PC-9 (cell line): ENCODE measurements at regions not wholly inside any gene's neighbourhood (a gene's known extent, or its start where the extent isn't known, plus 50 kb on each side); places are given as distances from the start of the nearest gene placed in this dataset.

Experiments used
- CTCF ChIP-seq: fragments of 200-600 bp; sonication (generic); conservative IDR thresholded peaks from 2 replicates; pipeline ENCODE4 v1.6.1; 2017; ENCODE audit warnings: mixed run types, antibody characterized with exemption, mild to moderate bottlenecking, moderate library complexity
- EZH2 ChIP-seq: fragments of 200-600 bp; sonication (generic); IDR thresholded peaks from 2 replicates; pipeline ENCODE4 v1.8.0; 2017; ENCODE audit warnings: antibody characterized with exemption, low read depth

DNA sequence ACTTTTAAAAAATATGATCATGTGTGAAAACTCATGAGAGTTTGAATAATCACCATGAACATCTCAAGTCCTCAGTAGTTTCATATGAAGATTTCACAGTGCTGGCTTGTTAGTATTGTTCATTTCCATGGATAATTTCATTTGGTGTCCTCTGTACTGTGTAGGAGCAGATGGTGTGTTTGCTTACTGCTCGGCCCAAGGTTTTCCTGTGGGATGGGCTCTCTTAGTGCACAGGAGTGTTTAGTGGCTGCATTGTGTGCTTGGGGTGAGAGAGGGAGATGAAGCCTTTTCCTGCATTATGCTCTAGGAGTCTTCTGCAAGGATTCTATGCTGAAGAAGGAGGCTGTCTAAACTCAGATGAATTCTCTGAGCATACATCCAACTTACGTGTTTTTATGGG is 270.6 kb downstream of the SOCS6 start:
- TF ChIP-seq CTCF (no peak), EZH2 (no peak)
